ENCODE measurements at regions not wholly inside any gene's neighbourhood (a gene's known extent, or its start where the extent isn't known, plus 50 kb on each side); places are given as distances from the start of the nearest gene placed in this dataset.

- WGBS, 3 donors, result 87 to 96% (median 90%) methylated on average over 8 of the region's 8 CpGs
- intact Hi-C loops (cut with DNase I), result no loop called here
- ATAC-seq (no peak), DNase-seq (no peak)
- Histone ChIP-seq H3K27me3 (ENCODE audit: insufficient read depth in 3 of 3, low read length in 2 of 3) (no peaks in the 10 kb centered on the region), H3K4me1 (no peaks in the 10 kb centered on the region), H3K4me3 (no peak overlapping the region), H3K9me3 (no peaks in the 10 kb centered on the region), H3K27ac (no peak overlapping the region), H3K36me3 (ENCODE audit: insufficient read depth in 1 of 2, low read depth in 1 of 2) (no peaks in the 10 kb centered on the region)
- no peak for TF ChIP-seq CTCF (IDR thresholded peaks at IDR 0.05)
Observed at GRCh38 chr3:164340273-164340672, 738.0 kb downstream of the SI start.

DNA sequence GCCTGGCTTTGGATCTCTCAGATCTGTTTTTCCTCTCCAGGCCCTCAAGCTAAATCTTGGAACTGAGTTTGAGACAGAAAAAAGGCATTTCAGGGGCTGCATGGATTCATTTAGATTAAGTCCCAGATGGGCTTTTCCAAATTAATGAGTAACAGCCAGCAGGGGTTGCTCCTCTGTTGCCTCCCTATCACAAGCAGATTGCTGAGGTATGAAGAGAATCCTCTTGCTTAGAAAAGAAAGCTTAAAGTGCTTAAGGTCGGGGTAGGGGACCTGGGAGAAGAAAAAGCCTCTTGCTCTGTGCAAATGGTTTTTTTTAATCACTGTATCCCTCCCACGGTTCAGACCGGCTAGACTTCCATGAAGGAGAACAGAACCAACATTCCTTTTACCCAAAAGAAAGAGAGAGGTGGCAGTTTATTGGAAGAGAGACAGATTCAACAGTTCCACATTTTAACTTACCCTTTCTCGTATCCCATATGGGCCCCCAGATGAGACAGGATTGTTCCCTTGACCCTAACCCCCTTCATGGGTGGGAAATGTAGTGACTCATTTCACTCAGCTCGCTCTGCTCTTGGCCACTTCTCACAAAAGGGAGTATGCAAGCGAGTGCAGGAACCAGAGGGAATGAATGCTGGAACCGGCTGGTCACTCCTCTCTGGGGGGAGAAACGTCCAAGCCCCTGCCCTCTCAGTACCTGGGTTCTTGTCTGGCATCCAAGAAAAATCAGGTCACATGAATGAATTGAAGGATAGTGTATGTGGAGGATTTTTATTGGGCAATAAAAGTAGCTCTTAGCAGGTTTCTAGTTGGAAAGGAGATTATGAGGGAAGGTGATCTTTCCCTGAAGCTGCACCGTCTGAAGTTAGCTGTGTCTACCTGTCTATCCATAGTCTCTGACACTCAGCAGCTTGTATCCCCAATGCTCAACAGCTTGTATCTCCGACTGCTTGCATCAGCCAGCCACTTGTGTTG lies 745.2 kb downstream of the SI start:
- WGBS, 3 donors, result 37 to 43% (median 40%) methylated on average over 10 of the region's 10 CpGs
- ATAC-seq (no peak), DNase-seq (no peak)
- Histone ChIP-seq H3K27ac (no peak overlapping the region), H3K4me3 (no peak overlapping the region), H3K36me3 (ENCODE audit: insufficient read depth in 1 of 2, low read depth in 1 of 2) (no peaks in the 10 kb centered on the region), H3K27me3 (ENCODE audit: insufficient read depth in 3 of 3, low read length in 2 of 3) (no peaks in the 10 kb centered on the region), H3K9me3 (no peaks in the 10 kb centered on the region), H3K4me1 (no peaks in the 10 kb centered on the region)
- intact Hi-C loops (cut with DNase I), result no loop called here
- no peak for TF ChIP-seq CTCF (IDR thresholded peaks at IDR 0.05)

DNA sequence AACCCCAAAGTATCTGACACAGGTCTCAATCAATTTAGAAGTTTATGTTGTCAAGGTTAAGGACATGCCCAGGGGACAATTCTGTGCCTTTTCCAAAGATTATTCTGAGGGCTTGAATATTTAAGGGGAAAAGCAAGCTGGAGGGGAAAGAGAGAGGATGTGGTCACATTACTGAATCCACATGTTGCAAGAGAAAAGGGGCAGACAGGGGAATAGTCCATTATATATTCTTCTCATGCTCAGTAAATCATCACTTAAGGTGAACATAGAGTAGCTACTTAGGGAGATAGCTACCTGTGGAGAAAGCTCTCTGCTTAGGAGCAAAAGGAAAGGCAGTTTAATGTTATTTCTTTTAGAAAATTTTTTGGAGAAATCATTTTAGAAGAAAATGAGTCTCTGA lies 751.6 kb downstream of the SI start:
- Histone ChIP-seq H3K36me3 (ENCODE audit: insufficient read depth in 1 of 2, low read depth in 1 of 2) (no peaks in the 10 kb centered on the region), H3K27me3 (ENCODE audit: insufficient read depth in 3 of 3, low read length in 2 of 3) (no peaks in the 10 kb centered on the region), H3K9me3 (no peaks in the 10 kb centered on the region), H3K4me3 (no peak overlapping the region), H3K4me1 (no peaks in the 10 kb centered on the region), H3K27ac (no peak overlapping the region)
- intact Hi-C loops (cut with DNase I), result no loop called here
- TF ChIP-seq CTCF (IDR thresholded peaks at IDR 0.05), result no peak
- DNase-seq (no peak), ATAC-seq (no peak)

DNA sequence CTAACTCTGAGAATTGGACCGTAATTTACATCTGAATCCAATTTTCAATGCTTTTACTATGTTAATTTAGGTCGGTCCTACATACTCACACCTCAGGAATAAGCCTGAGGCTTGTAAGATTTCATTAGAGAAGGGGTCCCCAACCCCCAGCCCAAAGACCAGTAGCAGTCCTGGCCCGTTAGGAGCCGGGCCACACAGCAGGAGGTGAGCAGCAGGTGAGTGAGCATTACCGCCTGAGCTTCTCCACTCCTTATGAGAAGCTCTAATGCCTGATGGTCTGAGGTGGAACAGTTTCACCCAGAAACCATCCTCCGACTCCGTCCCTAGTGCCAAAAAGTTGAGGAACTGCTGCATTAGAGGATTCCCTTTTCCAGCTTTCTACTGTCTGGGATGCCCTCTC lies 757.3 kb downstream of the SI start:
- H3K27ac ChIP-seq, result no peak overlapping the region
- TF ChIP-seq CTCF (IDR thresholded peaks at IDR 0.05), result no peak
- no peak for DNase-seq
- H3K36me3 ChIP-seq (ENCODE audit: insufficient read depth in 1 of 2, low read depth in 1 of 2), result no peaks in the 10 kb centered on the region
- no peaks in the 10 kb centered on the region for H3K27me3 ChIP-seq (ENCODE audit: insufficient read depth in 3 of 3, low read length in 2 of 3)
- H3K4me1 ChIP-seq, result no peaks in the 10 kb centered on the region
- WGBS, 3 donors, result 55 to 62% (median 59%) methylated on average over 7 of the region's 7 CpGs
- intact Hi-C loops (cut with DNase I), result no loop called here
- no peak overlapping the region for H3K4me3 ChIP-seq
- H3K9me3 ChIP-seq, result no peaks in the 10 kb centered on the region
- ATAC-seq, result no peak

DNA sequence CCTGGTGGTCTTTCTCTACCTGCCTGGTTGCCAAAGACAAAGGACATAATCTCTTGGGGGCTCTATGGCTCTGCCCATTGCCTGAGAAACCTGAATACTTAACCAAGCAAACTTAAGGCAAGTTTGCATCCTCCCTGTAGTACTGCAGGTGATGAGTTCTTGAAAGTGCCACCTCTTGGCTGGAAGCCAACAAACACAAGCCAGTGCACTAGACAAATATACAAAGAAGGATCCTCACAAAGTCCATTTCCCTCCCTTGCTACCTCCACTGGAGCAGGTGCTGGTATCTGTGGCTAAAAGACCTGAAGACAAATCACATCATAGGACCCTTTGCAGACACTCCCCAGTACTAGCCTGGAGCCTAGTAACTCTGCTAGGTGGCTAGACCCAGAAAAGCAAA lies 772.3 kb downstream of the SI start:
- H3K9me3 ChIP-seq, result no peaks in the 10 kb centered on the region
- ATAC-seq, result no peak
- TF ChIP-seq CTCF (IDR thresholded peaks at IDR 0.05), result no peak
- H3K4me1 ChIP-seq, result no peaks in the 10 kb centered on the region
- no peak overlapping the region for H3K27ac ChIP-seq
- DNase-seq, result no peak
- no peak overlapping the region for H3K4me3 ChIP-seq
- no peaks in the 10 kb centered on the region for H3K27me3 ChIP-seq (ENCODE audit: insufficient read depth in 3 of 3, low read length in 2 of 3)
- H3K36me3 ChIP-seq (ENCODE audit: insufficient read depth in 1 of 2, low read depth in 1 of 2), result no peaks in the 10 kb centered on the region
- intact Hi-C loops (cut with DNase I), result no loop called here

Data from psoas muscle (tissue), 7 donors.